OCI-LY1 (cell line): ENCODE measurements at regions not wholly inside any gene's neighbourhood (a gene's known extent, or its start where the extent isn't known, plus 50 kb on each side); places are given as distances from the start of the nearest gene placed in this dataset.
"Not testable (repeated sequence)": the region's sequence is repeated elsewhere in the genome, so short reads cannot be mapped to it uniquely, and the experiment has no call there.

Experiments
- EZH2 ChIP-seq: fragments of 200-600 bp; sonication (generic), shearing (Covaris generic); IDR thresholded peaks from 2 replicates; pipeline ENCODE4 v1.8.0; 2017; ENCODE audit warnings: borderline replicate concordance, mixed run types, mild to moderate bottlenecking, antibody characterized with exemption, low read length, moderate library complexity, mixed read lengths
- TF ChIP-seq, protein P1 (sequence below): fragments of 200-600 bp; sonication (generic), shearing (Covaris generic); IDR thresholded peaks from 2 replicates; pipeline ENCODE4 v1.5.1; 2017; ENCODE audit warnings: mild to moderate bottlenecking, antibody characterized with exemption, low read length, moderate library complexity, mixed read lengths

DNA sequence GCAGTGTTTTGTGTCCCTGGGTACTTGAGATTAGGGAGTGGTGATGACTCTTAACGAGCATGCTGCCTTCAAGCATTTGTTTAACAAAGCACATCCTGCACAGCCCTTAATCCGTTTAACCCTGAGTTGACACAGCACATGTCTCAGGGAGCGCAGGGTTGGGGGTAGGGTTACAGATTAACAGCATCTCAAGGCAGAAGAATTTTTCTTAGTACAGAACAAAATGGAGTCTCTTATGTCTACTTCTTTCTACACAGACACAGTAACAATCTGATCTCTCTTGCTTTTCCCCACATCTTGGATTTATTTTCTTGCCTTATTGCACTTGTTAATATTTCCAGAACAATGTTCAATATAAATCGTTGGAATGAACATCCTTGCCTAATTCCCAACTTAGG is 187.9 kb upstream of the F9 start:
- TF ChIP-seq, protein P1, sequence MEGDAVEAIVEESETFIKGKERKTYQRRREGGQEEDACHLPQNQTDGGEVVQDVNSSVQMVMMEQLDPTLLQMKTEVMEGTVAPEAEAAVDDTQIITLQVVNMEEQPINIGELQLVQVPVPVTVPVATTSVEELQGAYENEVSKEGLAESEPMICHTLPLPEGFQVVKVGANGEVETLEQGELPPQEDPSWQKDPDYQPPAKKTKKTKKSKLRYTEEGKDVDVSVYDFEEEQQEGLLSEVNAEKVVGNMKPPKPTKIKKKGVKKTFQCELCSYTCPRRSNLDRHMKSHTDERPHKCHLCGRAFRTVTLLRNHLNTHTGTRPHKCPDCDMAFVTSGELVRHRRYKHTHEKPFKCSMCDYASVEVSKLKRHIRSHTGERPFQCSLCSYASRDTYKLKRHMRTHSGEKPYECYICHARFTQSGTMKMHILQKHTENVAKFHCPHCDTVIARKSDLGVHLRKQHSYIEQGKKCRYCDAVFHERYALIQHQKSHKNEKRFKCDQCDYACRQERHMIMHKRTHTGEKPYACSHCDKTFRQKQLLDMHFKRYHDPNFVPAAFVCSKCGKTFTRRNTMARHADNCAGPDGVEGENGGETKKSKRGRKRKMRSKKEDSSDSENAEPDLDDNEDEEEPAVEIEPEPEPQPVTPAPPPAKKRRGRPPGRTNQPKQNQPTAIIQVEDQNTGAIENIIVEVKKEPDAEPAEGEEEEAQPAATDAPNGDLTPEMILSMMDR: not testable (repeated sequence)
- not testable (repeated sequence) for TF ChIP-seq EZH2
